Neural cell (in vitro differentiated cells): ENCODE measurements at regions not wholly inside any gene's neighbourhood (a gene's known extent, or its start where the extent isn't known, plus 50 kb on each side); places are given as distances from the start of the nearest gene placed in this dataset.

ENCODE experiments used
- H2AFZ ChIP-seq: fragments of 200-600, 300-800 bp; sonication (generic), shearing (Covaris generic); 2 replicates; pipeline ENCODE4 v1.6.0; 2014; ENCODE audit warnings: low read depth, mild to moderate bottlenecking, antibody characterized with exemption, low read length, moderate library complexity
- H3F3A ChIP-seq: fragments of 200-600 bp; shearing (Covaris generic); 2 replicates; pipeline ENCODE4 v1.6.1; 2016; ENCODE audit warnings: mild to moderate bottlenecking, moderate library complexity, mixed read lengths, antibody characterized with exemption, low read length; ENCODE audit not compliant: insufficient read depth, poor library complexity, severe bottlenecking
- H3K27ac ChIP-seq: fragments of 200-600, 300-800 bp; sonication (generic), shearing (Covaris generic); 2 replicates; pipeline ENCODE4 v1.5.1; 2014; ENCODE audit warnings: mild to moderate bottlenecking, low read length, moderate library complexity
- H3K27me3 ChIP-seq: fragments of 300-800, 200-600 bp; sonication (generic), shearing (Covaris generic); 2 replicates; pipeline ENCODE4 v1.6.0; 2014; ENCODE audit warnings: mild to moderate bottlenecking, low read depth, low read length, moderate library complexity; ENCODE audit not compliant: insufficient read depth
- H3K36me3 ChIP-seq: fragments of 300-800, 200-600 bp; sonication (generic), shearing (Covaris generic); 2 replicates; pipeline ENCODE4 v1.5.1; 2014; ENCODE audit warnings: mild to moderate bottlenecking, antibody characterized with exemption, low read length, moderate library complexity; ENCODE audit not compliant: insufficient read depth
- H3K4me2 ChIP-seq: fragments of 300-800, 200-600 bp; sonication (generic), shearing (Covaris generic); 2 replicates; pipeline ENCODE4 v1.6.0; 2014; ENCODE audit warnings: mild to moderate bottlenecking, low read length
- H3K4me3 ChIP-seq: fragments of 300-800, 200-600 bp; sonication (generic), shearing (Covaris generic); 2 replicates; pipeline ENCODE4 v1.5.1; 2014; ENCODE audit warnings: mild to moderate bottlenecking, low read length, moderate library complexity
- H3K79me2 ChIP-seq: fragments of 200-600 bp; shearing (Covaris generic); replicated peaks from 2 replicates; pipeline ENCODE4 v1.6.0; 2014; ENCODE audit warnings: mild to moderate bottlenecking, low read length, moderate library complexity; ENCODE audit not compliant: insufficient read depth
- H3K9ac ChIP-seq: fragments of 300-800, 200-600 bp; sonication (generic), shearing (Covaris generic); 2 replicates; pipeline ENCODE4 v1.6.1; 2016; ENCODE audit warnings: mild to moderate bottlenecking, low read length, mixed read lengths
- H3K9me2 ChIP-seq: fragments of 200-600 bp; shearing (Covaris generic); 2 replicates; pipeline ENCODE4 v1.6.1; 2016; ENCODE audit warnings: mild to moderate bottlenecking, low read length, mixed read lengths; ENCODE audit not compliant: insufficient read depth
- H3K9me3 ChIP-seq: fragments of 200-600, 300-800 bp; sonication (generic), shearing (Covaris generic); 2 replicates; pipeline ENCODE4 v1.6.1; 2016; ENCODE audit warnings: mild to moderate bottlenecking, mixed run types, low read length, moderate library complexity, mixed read lengths
- H4K20me1 ChIP-seq: fragments of 200-600 bp; shearing (Covaris generic); 2 replicates; pipeline ENCODE4 v1.6.1; 2016; ENCODE audit warnings: mild to moderate bottlenecking, mixed run types; ENCODE audit not compliant: insufficient read depth
- CTCF ChIP-seq: fragments of 450-650 bp; IDR thresholded peaks from 2 replicates; pipeline ENCODE4 v1.5.1; 2014; ENCODE audit warnings: antibody characterized with exemption, mild to moderate bottlenecking, moderate library complexity; ENCODE audit not compliant: poor library complexity, severe bottlenecking
- EP300 ChIP-seq: fragments of 450-650 bp; conservative IDR thresholded peaks from 2 replicates; pipeline ENCODE4 v1.6.1; 2014; ENCODE audit warnings: antibody characterized with exemption, mild to moderate bottlenecking, moderate library complexity; ENCODE audit not compliant: poor library complexity, severe bottlenecking
- EZH2 ChIP-seq: fragments of 200-600, 300-800 bp; shearing (Covaris generic), sonication (generic); IDR thresholded peaks from 2 replicates; pipeline ENCODE4 v1.6.1; 2014; ENCODE audit warnings: antibody characterized with exemption, low read length, borderline replicate concordance, mild to moderate bottlenecking; ENCODE audit not compliant: insufficient read depth, poor library complexity, severe bottlenecking
- MXI1 ChIP-seq: fragments of 450-650 bp; conservative IDR thresholded peaks from 2 replicates; pipeline ENCODE4 v1.6.1; 2014; ENCODE audit warnings: antibody characterized with exemption, mild to moderate bottlenecking; ENCODE audit not compliant: poor library complexity, severe bottlenecking
- POLR2AphosphoS5 ChIP-seq: IDR thresholded peaks from 2 replicates; pipeline ENCODE4 v1.6.1; 2012
- RAD21 ChIP-seq: fragments of 450-650 bp; conservative IDR thresholded peaks from 2 replicates; pipeline ENCODE4 v1.6.1; 2014; ENCODE audit warnings: antibody characterized with exemption, mild to moderate bottlenecking, moderate library complexity
- REST ChIP-seq: IDR thresholded peaks from 2 replicates; pipeline ENCODE4 v1.6.1; 2012; ENCODE audit warnings: borderline replicate concordance
- SMC3 ChIP-seq: fragments of 450-650 bp; conservative IDR thresholded peaks from 2 replicates; pipeline ENCODE4 v1.6.1; 2014; ENCODE audit warnings: antibody characterized with exemption, mild to moderate bottlenecking, moderate library complexity; ENCODE audit not compliant: poor library complexity
- TAF1 ChIP-seq: IDR thresholded peaks from 2 replicates; pipeline ENCODE4 v1.6.1; 2012; ENCODE audit warnings: low read depth

- H3K79me2 ChIP-seq: no peaks in the 10 kb centered on the region
- TF ChIP-seq POLR2AphosphoS5 (no peak), EP300 (no peak), EZH2 (no peak), MXI1 (no peak), TAF1 (no peak), RAD21 (no peak), CTCF (no peak), REST (no peak), SMC3 (no peak)
- H3K4me2 ChIP-seq: no peak overlapping the region
- H3K4me3 ChIP-seq: no peak overlapping the region
- no peak overlapping the region for H3K9ac ChIP-seq
- H3K27ac ChIP-seq: no peak overlapping the region
- no peaks in the 10 kb centered on the region for H3F3A ChIP-seq
- no peaks in the 10 kb centered on the region for H3K27me3 ChIP-seq
- H2AFZ ChIP-seq: no peak overlapping the region
- no peaks in the 10 kb centered on the region for H3K9me3 ChIP-seq
- no peaks in the 10 kb centered on the region for H4K20me1 ChIP-seq
- no peaks in the 10 kb centered on the region for H3K9me2 ChIP-seq
- no peaks in the 10 kb centered on the region for H3K36me3 ChIP-seq
These were observed 59.4 kb upstream of the ZNF438 start for GRCh38 chr10:31090894-31091607.

DNA sequence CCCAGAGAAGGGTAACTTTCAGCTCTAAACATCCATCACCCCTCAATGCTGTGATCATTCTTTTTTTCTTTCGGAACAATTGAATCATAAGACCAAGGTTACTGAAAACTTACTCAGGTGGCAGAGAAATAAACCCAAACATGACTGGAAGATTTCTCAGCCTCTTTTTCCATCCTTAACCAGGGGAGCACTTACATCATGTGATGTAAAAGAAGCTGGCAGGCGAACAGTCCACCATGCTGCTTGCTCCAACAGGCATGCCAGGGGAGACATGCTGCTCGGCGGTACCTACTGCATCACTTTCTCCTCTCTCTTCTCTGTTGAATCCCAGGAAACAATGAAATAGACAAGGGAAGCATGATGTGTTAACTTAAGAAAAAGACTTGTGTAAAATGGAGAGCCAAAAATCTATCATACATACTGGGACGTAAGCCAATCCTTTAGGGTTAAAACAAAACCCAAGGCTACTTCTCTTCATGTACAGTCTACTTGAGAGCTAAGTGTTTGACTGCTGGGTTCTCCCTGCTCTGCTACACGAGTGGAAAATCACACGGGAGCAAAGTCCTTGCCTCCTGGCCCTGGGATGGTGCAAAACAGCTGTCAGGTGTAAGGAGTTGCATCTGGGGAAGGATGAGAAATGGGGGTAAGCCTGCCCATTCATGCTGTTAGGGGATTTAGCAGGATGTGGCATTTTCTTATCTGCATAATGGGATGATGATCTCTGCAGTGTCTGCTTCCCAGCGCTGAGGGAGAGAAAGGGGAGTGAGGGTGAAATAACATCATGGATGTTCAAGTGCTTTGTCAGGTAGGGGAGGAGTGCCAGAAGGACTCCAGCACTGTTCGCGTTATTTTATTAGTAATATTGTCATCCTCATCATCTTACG, 64.3 kb upstream of the ZNF438 start:
- H3K9me3 ChIP-seq: no peaks in the 10 kb centered on the region
- H3K27ac ChIP-seq: no peak overlapping the region
- H3F3A ChIP-seq: no peaks in the 10 kb centered on the region
- no peaks in the 10 kb centered on the region for H3K36me3 ChIP-seq
- H4K20me1 ChIP-seq: no peaks in the 10 kb centered on the region
- H3K27me3 ChIP-seq: no peaks in the 10 kb centered on the region
- TF ChIP-seq SMC3 (no peak), POLR2AphosphoS5 (no peak), MXI1 (no peak), EP300 (no peak), RAD21 (no peak), CTCF (no peak), TAF1 (no peak)
- no peaks in the 10 kb centered on the region for H3K9me2 ChIP-seq
- H3K79me2 ChIP-seq: no peaks in the 10 kb centered on the region
- H3K9ac ChIP-seq: no peak overlapping the region
- no peak overlapping the region for H3K4me3 ChIP-seq
- no peak overlapping the region for H2AFZ ChIP-seq
- H3K4me2 ChIP-seq: no peak overlapping the region
